Sigmoid colon (tissue), 6 donors: ENCODE measurements at regions not wholly inside any gene's neighbourhood (a gene's known extent, or its start where the extent isn't known, plus 50 kb on each side); places are given as distances from the start of the nearest gene placed in this dataset.
"Not testable (repeated sequence)": the region's sequence is repeated elsewhere in the genome, so short reads cannot be mapped to it uniquely, and the experiment has no call there.

Experiments used
- DNase-seq: peaks from one replicate; pipeline ENCODE4 v3.0.0-alpha.2; 2019
- H3K27ac ChIP-seq, 4 donors: fragments of 200-600 bp; sonication (generic); one replicate each; pipeline ENCODE4 v1.5.1; 2016 to 2019; ENCODE audit warnings: mild to moderate bottlenecking in 1 of 4
- H3K27me3 ChIP-seq, 3 donors: fragments of 200-600 bp; sonication (generic); one replicate each; pipeline ENCODE4 v1.5.1; 2019; ENCODE audit warnings: mild to moderate bottlenecking in 1 of 3
- H3K36me3 ChIP-seq, 4 donors: fragments of 200-600 bp; sonication (generic); one replicate each; pipeline ENCODE4 v1.5.1; 2016 to 2019
- H3K4me1 ChIP-seq, 4 donors: fragments of 200-600 bp; sonication (generic); one replicate each; pipeline ENCODE4 v1.5.1; 2017 to 2019
- H3K4me3 ChIP-seq, 4 donors: fragments of 200-600 bp; sonication (generic); one replicate each; pipeline ENCODE4 v1.5.1; 2017 to 2019; ENCODE audit warnings: mild to moderate bottlenecking in 2 of 4, moderate library complexity in 1 of 4
- H3K9me3 ChIP-seq, 4 donors: fragments of 200-600 bp in 3 of 4; sonication (generic) in 3 of 4; one replicate each; pipeline versions ENCODE4 v1.5.1 to v1.6.1; 2013 to 2019
- EP300 ChIP-seq, 4 donors: sonication (generic); formaldehyde crosslinking; IDR thresholded peaks; one replicate each; pipeline ENCODE4 v1.6.1; 2017; ENCODE audit warnings: antibody characterized with exemption in 4 of 4
- POLR2A ChIP-seq, 2 donors: fragments of 450-650 bp; IDR thresholded peaks; one replicate each; pipeline ENCODE4 v1.6.1; 2016; ENCODE audit warnings: antibody characterized with exemption in 2 of 2, mild to moderate bottlenecking in 2 of 2, moderate library complexity in 2 of 2
- POLR2AphosphoS5 ChIP-seq, 4 donors: sonication (generic); formaldehyde crosslinking; IDR thresholded peaks; one replicate each; pipeline ENCODE4 v1.6.1; 2017; ENCODE audit warnings: antibody characterized with exemption in 4 of 4
- WGBS, 2 donors: extraction: QIAGEN DNeasy Blood & Tissue Kit; methylation state at CpG; one replicate each; pipeline ENCODE4 v1.1.7; 2013; 5-methylcytosine and 5-hydroxymethylcytosine counted together
- intact Hi-C: fragments of 100-400 bp; cut with DNase I; formaldehyde crosslinking; loops from one replicate; pipeline ENCODE4 v1.15.1; 2023
- TF ChIP-seq, protein P1 (sequence below), 4 experiments: fragments of 450-650 bp in 3 of 4; fragments of 200-600 bp in 1 of 4; IDR thresholded peaks; one replicate each; pipeline ENCODE4 v1.5.1; 2016 to 2019; ENCODE audit warnings: antibody characterized with exemption in 4 of 4, mild to moderate bottlenecking in 3 of 4, moderate library complexity in 2 of 4
- donor health status: healthy with polysubstance abuse.
- donor health status: healthy.

DNA sequence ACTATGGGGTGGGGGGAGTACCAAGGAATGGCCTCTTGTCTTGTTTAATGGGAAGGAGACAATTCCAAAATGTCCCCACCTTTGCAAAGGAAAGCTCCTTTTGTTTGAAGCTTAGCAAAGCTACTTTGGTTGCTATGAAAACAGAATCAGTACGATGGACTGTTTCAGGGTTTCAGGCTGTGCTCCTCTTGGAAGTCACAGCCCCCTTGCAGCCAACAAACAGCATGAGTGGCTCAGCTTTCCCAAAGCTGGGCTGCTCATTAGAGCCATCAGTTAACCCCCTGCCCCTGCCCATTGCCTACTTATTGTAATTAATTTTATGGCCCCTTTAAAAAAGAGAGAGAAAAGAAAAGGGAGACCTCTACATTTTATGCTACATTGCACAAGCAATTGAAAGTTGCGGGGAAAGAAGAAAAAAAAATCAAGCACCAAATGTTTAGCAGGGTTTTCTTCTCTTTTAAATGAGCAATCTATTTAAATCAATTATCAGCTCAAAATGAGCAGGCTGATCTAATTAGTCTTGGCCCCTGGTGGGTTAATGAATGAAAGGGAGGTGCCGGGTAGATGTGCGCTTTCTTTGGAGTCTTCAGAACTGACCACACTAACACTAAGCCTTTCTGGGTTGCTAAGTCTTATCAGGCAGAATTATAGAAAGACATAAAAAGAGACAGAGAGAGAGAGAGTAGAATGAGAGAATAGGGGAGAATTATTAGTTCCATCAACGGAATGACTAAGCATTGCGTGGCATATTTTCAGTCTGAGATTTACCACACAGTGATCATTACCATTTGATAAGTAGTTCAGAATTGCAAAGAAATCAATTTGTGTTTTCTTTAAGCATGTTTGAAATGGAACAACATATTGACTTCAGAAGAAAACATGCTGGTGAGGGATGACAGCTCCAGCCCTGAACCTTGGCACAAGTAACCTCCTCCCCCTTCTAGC lies 284.9 kb downstream of the INSIG2 start:
- intact Hi-C loops = no loop called here
- Histone ChIP-seq H3K36me3 (no peaks in the 10 kb centered on the region), H3K27me3 (no peaks in the 10 kb centered on the region), H3K9me3 (no peaks in the 10 kb centered on the region), H3K4me3 (no peak overlapping the region), H3K4me1 (no peaks in the 10 kb centered on the region), H3K27ac (no peak overlapping the region)
- no peak for TF ChIP-seq POLR2AphosphoS5 (IDR thresholded peaks at IDR 0.05)
- no peak for TF ChIP-seq POLR2A (IDR thresholded peaks at IDR 0.05)
- TF ChIP-seq, protein P1, sequence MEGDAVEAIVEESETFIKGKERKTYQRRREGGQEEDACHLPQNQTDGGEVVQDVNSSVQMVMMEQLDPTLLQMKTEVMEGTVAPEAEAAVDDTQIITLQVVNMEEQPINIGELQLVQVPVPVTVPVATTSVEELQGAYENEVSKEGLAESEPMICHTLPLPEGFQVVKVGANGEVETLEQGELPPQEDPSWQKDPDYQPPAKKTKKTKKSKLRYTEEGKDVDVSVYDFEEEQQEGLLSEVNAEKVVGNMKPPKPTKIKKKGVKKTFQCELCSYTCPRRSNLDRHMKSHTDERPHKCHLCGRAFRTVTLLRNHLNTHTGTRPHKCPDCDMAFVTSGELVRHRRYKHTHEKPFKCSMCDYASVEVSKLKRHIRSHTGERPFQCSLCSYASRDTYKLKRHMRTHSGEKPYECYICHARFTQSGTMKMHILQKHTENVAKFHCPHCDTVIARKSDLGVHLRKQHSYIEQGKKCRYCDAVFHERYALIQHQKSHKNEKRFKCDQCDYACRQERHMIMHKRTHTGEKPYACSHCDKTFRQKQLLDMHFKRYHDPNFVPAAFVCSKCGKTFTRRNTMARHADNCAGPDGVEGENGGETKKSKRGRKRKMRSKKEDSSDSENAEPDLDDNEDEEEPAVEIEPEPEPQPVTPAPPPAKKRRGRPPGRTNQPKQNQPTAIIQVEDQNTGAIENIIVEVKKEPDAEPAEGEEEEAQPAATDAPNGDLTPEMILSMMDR (IDR thresholded peaks at IDR 0.05) = no peak
- no peak for TF ChIP-seq EP300 (IDR thresholded peaks at IDR 0.05)
- DNase-seq = no peak
- WGBS, 2 donors = 77 to 83% methylated on average over 6 of the region's 6 CpGs

DNA sequence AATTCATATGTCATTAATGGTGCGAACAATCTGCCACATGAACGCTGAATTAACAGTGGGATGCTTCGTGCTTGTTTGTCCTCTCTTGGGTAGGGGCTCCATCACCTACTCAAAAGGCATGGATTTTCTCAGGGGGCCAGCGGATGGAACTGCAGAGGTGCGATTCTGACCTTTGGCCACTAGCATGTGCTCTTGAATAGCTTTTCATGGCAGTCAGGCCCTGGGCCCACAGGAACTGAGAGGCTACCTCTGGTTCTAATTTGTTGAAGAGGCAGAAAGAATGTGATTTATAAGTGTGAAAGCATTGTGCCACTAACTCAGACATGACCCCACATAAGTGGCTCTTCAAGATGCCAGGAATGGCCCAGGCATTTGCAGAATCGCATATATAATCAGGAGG lies 283.2 kb downstream of the INSIG2 start:
- no peaks in the 10 kb centered on the region for H3K36me3 ChIP-seq
- H3K27me3 ChIP-seq = no peaks in the 10 kb centered on the region
- DNase-seq = no peak
- no peaks in the 10 kb centered on the region for H3K4me1 ChIP-seq
- intact Hi-C loops = no loop called here
- 17 to 22% methylated on average over 6 of the region's 6 CpGs for WGBS, 2 donors
- TF ChIP-seq, protein P1 (IDR thresholded peaks at IDR 0.05) = peak in 1 of 4 experiments; percentile 20
- no peak for TF ChIP-seq POLR2A (IDR thresholded peaks at IDR 0.05)
- no peak overlapping the region for H3K27ac ChIP-seq
- H3K4me3 ChIP-seq = no peak overlapping the region
- no peaks in the 10 kb centered on the region for H3K9me3 ChIP-seq

DNA sequence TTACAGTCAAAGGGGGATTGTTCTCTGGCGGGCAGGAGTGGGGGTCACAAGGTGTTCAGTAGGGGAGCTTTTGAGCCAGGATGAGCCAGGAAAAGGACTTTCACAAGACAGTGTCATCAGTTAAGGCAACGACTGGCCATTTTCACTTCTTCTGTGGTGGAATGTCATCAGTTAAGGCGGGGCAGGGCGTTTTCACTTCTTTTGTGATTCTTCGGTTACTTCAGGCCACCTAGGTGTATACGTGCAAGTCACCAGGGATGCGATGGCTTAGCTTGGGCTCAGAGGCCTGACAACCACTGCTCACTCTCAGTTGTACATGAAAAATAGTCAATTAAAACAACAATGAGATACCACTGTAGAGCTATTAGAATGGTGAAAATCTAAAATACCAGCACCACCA lies 281.2 kb downstream of the INSIG2 start:
- H3K27ac ChIP-seq, H3K9me3 ChIP-seq, H3K4me3 ChIP-seq, intact Hi-C loops, DNase-seq, H3K27me3 ChIP-seq, H3K4me1 ChIP-seq, H3K36me3 ChIP-seq: not testable (repeated sequence)
- WGBS, 2 donors = 38 to 57% methylated on average over 7 of the region's 7 CpGs

DNA sequence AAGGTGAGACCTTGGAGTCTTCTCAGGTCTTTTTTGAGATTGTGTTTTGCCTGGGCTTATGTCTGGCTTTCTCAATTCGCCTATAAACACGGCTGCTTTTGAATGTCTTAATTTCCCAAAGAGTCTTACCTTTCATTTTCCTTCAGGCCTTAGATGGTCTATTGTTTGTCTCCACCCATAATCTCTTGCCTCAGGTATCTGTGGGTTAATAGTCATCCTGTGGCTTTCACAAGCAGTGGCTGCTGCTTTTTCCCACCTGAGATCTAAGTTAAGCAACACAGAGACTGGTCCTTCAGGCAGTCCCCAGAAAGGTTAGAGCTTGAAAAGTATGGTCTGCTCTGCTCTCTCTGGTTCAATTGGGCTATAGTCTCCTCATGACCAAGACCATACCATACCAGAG lies 275.3 kb downstream of the INSIG2 start:
- DNase-seq = no peak
- TF ChIP-seq, protein P1 (IDR thresholded peaks at IDR 0.05) = no peak
- TF ChIP-seq POLR2AphosphoS5 (IDR thresholded peaks at IDR 0.05) (no peak), EP300 (IDR thresholded peaks at IDR 0.05) (no peak), POLR2A (IDR thresholded peaks at IDR 0.05) (no peak)
- no peaks in the 10 kb centered on the region for H3K9me3 ChIP-seq
- H3K4me3 ChIP-seq = no peak overlapping the region
- no peaks in the 10 kb centered on the region for H3K36me3 ChIP-seq
- 86 to 92% methylated on average over 2 of the region's 2 CpGs for WGBS, 2 donors
- no peaks in the 10 kb centered on the region for H3K4me1 ChIP-seq
- no peaks in the 10 kb centered on the region for H3K27me3 ChIP-seq
- intact Hi-C loops = no loop called here
- no peak overlapping the region for H3K27ac ChIP-seq

DNA sequence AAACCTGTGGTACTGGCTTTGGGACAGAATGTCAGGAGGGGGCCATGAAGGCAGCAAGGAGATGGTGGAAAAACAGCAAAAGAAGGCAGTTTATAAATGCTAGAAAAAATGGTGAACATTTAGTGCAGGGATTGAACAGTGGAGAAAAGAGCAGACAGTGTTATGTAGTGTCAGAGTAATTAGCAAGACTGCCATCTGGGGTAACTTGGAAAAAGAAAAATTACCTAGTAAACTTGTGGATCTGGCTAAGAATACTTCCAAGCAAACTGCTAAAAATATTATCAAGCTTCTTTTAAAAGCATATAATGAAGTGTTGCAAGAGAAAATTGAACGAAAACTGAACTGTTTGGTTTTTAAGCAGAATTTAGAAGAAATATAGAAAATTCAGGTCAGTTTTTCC lies 267.8 kb downstream of the INSIG2 start:
- Histone ChIP-seq H3K27ac (no peak overlapping the region), H3K9me3 (peaks cover 0 to 3% (median 0%) of the 10 kb centered on the region in 4 donors), H3K4me3 (no peak overlapping the region), H3K27me3 (no peaks in the 10 kb centered on the region), H3K4me1 (no peaks in the 10 kb centered on the region), H3K36me3 (no peaks in the 10 kb centered on the region)
- no peak for DNase-seq
- intact Hi-C loops = no loop called here
- TF ChIP-seq POLR2A (IDR thresholded peaks at IDR 0.05) (no peak), EP300 (IDR thresholded peaks at IDR 0.05) (no peak), POLR2AphosphoS5 (IDR thresholded peaks at IDR 0.05) (no peak)
- TF ChIP-seq, protein P1 (IDR thresholded peaks at IDR 0.05) = no peak
- 85 to 87% methylated on average over 1 of the region's 1 CpG for WGBS, 2 donors
